ENCODE measurements at regions not wholly inside any gene's neighbourhood (a gene's known extent, or its start where the extent isn't known, plus 50 kb on each side); places are given as distances from the start of the nearest gene placed in this dataset.
"Not testable (repeated sequence)": the region's sequence is repeated elsewhere in the genome, so short reads cannot be mapped to it uniquely, and the experiment has no call there.

DNA sequence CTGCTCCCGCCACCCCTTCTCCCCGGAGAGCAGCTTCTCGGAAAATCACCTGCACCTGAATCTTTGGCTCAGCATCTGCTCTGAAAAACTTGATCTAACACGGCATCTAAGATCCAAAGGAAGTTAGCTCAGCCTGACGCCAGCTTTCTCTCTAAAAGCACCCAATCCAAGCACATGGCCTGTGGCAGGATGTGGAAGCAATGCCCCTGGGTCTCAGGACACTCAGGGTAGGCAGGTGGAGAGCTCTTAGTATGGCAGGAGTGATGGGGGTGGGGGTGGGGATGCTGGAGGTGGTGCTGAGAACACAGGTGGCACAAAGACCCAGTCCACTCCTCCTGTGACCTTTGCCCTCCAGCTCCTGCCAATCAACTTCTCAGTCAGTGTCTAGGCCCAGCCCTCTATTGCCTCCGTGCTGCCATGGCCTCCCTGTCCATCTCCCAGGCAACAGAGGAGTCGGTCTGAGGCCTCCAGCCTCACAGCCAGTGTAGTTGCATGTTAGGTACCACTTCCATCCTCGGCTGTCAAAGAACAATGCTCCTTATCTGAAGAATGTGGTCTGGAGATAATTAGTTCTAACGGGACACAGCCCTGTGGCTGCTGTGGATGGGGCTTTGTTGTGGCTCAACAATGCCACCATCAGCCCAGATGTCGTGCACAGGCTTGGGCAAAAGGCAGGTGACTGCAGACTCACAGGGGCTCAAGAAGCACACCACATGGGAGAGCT, 180.0 kb upstream of the C14orf180 start:
- no peak for DNase-seq
- TF ChIP-seq CTCF (IDR thresholded peaks at IDR 0.05), result no peak
- Mint-ChIP-seq H3K36me3 (ENCODE audit: low read depth) (peaks cover 13% of the 10 kb centered on the region), H3K27me3 (ENCODE audit: low read depth, poor library complexity) (peaks cover 33% of the 10 kb centered on the region), H3K4me1 (peaks cover 7% of the 10 kb centered on the region), H3K4me3 (no peak overlapping the region), H3K9me3 (peaks cover 49% of the 10 kb centered on the region), H3K27ac (no peak overlapping the region)

GRCh38 chr14:104400355-104400754, 179.2 kb upstream of the C14orf180 start:
- H3K4me3 Mint-ChIP-seq, result no peak overlapping the region
- no peak for TF ChIP-seq CTCF (IDR thresholded peaks at IDR 0.05)
- DNase-seq, result no peak
- peaks cover 44% of the 10 kb centered on the region for H3K9me3 Mint-ChIP-seq
- H3K27ac Mint-ChIP-seq, result no peak overlapping the region
- peaks cover 34% of the 10 kb centered on the region for H3K27me3 Mint-ChIP-seq (ENCODE audit: low read depth, poor library complexity)
- peaks cover 13% of the 10 kb centered on the region for H3K36me3 Mint-ChIP-seq (ENCODE audit: low read depth)
- peaks cover 5% of the 10 kb centered on the region for H3K4me1 Mint-ChIP-seq

DNA sequence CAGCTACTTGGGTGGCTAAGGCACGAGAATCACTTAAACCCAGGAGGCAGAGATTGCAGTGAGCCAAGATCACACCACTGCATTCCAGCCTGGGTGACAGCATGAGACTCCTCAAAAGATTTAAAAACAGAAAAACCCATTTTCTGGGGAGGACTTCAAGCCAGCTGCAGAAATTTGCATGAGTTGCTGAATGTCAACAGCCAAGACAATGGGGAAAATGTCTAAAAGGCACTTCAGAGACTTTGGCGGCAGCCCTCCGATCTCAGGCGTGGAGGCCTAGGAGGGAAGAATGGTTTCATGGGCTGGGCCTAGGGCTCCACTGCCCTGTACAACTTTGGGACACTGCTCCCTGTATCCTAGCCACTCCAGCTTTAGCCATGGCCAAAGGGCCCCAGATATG, 177.8 kb upstream of the C14orf180 start:
- peaks cover 34% of the 10 kb centered on the region for H3K27me3 Mint-ChIP-seq (ENCODE audit: low read depth, poor library complexity)
- H3K36me3 Mint-ChIP-seq (ENCODE audit: low read depth), result peaks cover 13% of the 10 kb centered on the region
- peaks cover 32% of the 10 kb centered on the region for H3K9me3 Mint-ChIP-seq
- DNase-seq, result no peak
- H3K4me1 Mint-ChIP-seq, result no peaks in the 10 kb centered on the region
- TF ChIP-seq CTCF (IDR thresholded peaks at IDR 0.05), result no peak
- H3K4me3 Mint-ChIP-seq, result no peak overlapping the region
- no peak overlapping the region for H3K27ac Mint-ChIP-seq

DNA sequence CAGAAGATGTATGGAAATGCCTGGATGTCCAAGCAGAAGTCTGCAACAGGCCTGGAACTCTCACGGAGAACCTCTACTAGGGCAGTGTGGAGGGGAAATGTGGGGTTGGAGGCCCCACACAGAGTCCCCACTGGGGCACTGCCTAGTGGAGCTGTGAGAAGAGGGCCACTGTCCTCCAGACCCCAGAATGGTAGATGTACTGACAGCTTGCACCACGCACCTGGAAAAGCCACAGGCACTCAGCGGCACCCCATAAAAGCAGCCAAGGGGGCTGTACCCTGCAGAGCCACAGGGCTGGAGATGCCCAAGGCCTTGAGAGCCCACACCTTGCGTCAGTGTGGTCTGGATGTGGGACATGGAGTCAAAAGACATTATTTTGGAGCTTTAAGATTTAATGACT, 177.3 kb upstream of the C14orf180 start:
- Mint-ChIP-seq H3K27me3 (ENCODE audit: low read depth, poor library complexity) (peaks cover 34% of the 10 kb centered on the region), H3K9me3 (peaks cover 27% of the 10 kb centered on the region)
- not testable (repeated sequence) for H3K4me3 Mint-ChIP-seq; H3K36me3 Mint-ChIP-seq (ENCODE audit: low read depth); H3K4me1 Mint-ChIP-seq; DNase-seq; H3K27ac Mint-ChIP-seq

DNA sequence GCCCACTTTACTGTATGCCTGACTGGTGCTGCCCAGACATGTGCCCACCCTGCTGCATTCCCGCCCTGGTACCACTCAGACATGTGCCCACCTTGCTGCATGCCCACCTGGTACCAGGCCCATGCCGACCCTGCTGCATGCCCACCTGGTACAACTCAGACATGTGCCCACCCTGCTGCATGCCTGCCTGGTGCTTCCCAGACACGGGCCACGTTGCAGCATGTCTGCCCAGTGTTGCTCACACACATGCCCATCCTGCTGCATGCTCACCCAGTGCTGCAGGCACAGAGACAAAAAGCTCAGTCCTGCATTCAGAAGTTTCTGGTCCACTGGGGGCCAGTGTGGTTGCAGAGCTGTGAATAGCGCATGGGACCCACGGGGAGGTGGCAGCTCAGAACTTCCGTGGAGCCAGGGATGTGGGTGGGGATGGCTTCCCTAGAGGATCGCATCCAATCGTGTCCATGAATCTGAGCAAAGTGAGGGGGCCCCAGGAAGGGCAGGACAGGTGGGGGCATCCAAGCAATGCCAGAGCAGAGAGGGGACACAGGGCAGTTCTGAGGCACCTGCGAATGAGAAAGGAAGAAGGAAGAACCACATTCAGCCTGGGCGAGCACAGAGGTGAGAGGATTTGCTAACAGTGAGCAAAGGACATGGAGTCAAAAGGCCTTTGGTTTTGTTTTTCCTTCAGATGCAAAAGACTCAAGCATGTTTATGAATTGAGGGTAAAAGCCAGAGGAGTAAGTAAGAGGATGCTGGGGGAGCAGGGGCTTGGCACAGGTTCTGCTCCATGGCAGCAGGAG, 175.9 kb upstream of the C14orf180 start:
- no peak for TF ChIP-seq CTCF (IDR thresholded peaks at IDR 0.05)
- Mint-ChIP-seq H3K4me3 (no peak overlapping the region), H3K9me3 (peaks cover 21% of the 10 kb centered on the region), H3K27ac (no peak overlapping the region), H3K27me3 (ENCODE audit: low read depth, poor library complexity) (peaks cover 38% of the 10 kb centered on the region), H3K4me1 (no peaks in the 10 kb centered on the region), H3K36me3 (ENCODE audit: low read depth) (peaks cover 4% of the 10 kb centered on the region)
- DNase-seq, result no peak

- no peak overlapping the region for H3K27ac Mint-ChIP-seq
- no peak overlapping the region for H3K4me3 Mint-ChIP-seq
- peaks cover 16% of the 10 kb centered on the region for H3K9me3 Mint-ChIP-seq
- TF ChIP-seq CTCF (IDR thresholded peaks at IDR 0.05), result no peak
- peaks cover 37% of the 10 kb centered on the region for H3K27me3 Mint-ChIP-seq (ENCODE audit: low read depth, poor library complexity)
- DNase-seq, result no peak
- no peaks in the 10 kb centered on the region for H3K4me1 Mint-ChIP-seq
- peaks cover 5% of the 10 kb centered on the region for H3K36me3 Mint-ChIP-seq (ENCODE audit: low read depth)
These were observed 174.6 kb upstream of the C14orf180 start for GRCh38 chr14:104404922-104405321.
